Activated CD8-positive, alpha-beta T cell treated with anti-CD3 and anti-CD28 coated beads for 36 hours (primary cell): ENCODE measurements at regions not wholly inside any gene's neighbourhood (a gene's known extent, or its start where the extent isn't known, plus 50 kb on each side); places are given as distances from the start of the nearest gene placed in this dataset.

ENCODE experiments used
- ATAC-seq: fragments of 200-7000 bp; cut with Tn5 transposase; one replicate; pipeline ENCODE4 v1.10.0; 2021; ENCODE audit warnings: mild to moderate bottlenecking, moderate library complexity
- CTCF ChIA-PET: fragments of 350-600 bp; sonication (Branson Sonifier 250); formaldehyde crosslinking; loops from one replicate; lab custom pipeline; 2021; ENCODE audit warnings: antibody characterized with exemption; lab: Charles Lee
- POLR2A ChIA-PET: fragments of 350-600 bp; sonication (Branson Sonifier 250); formaldehyde crosslinking; loops from one replicate; lab custom pipeline; 2021; ENCODE audit warnings: antibody characterized with exemption; lab: Charles Lee
- DNase-seq: peaks from one replicate; pipeline ENCODE4 v3.0.0-alpha.2; 2020
- H3K27ac Mint-ChIP-seq: one replicate; pipeline ENCODE4 v1.8.0; 2021; ENCODE audit warnings: mild to moderate bottlenecking, mixed read lengths
- H3K27me3 Mint-ChIP-seq: one replicate; pipeline ENCODE4 v1.8.0; 2021; ENCODE audit warnings: mixed read lengths
- H3K36me3 Mint-ChIP-seq: one replicate; pipeline ENCODE4 v1.8.0; 2021; ENCODE audit warnings: low read depth, mixed read lengths
- H3K4me1 Mint-ChIP-seq: one replicate; pipeline ENCODE4 v1.8.0; 2021; ENCODE audit warnings: low read depth, mixed read lengths
- H3K4me3 Mint-ChIP-seq: one replicate; pipeline ENCODE4 v1.8.0; 2021; ENCODE audit warnings: mild to moderate bottlenecking, moderate library complexity, mixed read lengths
- H3K9me3 Mint-ChIP-seq: one replicate; pipeline ENCODE4 v1.8.0; 2021; ENCODE audit warnings: mixed read lengths
- CTCF ChIP-seq: fragments of 200-600 bp; IDR thresholded peaks from one replicate; pipeline ENCODE4 v1.8.0; 2022; ENCODE audit warnings: antibody characterized with exemption, mild to moderate bottlenecking
- intact Hi-C: fragments of 100-400 bp; cut with micrococcal nuclease; formaldehyde crosslinking; loops from one replicate; pipeline ENCODE4 v1.10.0; 2022

DNA sequence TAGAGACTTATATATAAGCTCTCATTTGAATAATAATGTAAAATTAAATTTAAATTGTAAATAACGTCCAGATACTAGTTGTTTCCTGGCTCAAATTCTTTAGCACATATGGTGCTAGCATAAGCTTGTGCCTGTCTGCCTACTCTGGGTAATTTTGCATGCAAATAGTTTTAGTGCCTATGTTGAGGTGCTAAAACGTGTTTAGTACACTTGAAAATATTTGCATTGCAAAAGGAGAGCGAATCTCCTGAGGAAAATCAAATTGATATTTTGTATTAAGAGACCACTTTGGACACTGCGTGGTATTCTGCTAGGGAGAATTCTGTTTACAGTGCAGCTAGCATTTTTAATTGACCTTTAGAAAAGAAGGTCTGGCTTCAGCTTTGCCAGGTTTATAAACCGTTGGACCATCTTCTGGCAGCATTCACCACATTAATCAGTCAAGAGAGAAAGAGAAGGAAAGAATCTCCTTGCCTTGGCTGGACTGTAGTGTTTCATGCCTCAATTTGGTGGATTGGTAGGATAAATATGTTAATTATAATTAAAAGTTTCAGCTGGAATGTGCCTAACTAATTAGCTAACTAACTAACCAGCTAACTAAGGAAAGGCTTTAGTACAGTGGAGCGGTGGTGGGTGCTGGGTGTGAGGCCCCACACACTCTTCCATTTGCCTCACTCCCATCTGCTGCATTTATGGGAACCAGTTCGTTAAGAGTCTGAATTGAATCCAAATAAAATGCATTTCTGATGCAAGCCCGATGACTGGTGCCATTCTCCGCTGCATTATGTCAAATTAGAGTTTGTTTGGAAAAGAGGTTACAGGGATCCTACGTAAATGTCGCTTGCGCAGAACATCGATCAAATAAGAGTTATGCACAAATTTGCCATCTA is 150.1 kb upstream of the MPDZ start:
- no peak for DNase-seq
- Mint-ChIP-seq H3K4me3 (no peak overlapping the region), H3K27ac (no peak overlapping the region), H3K9me3 (no peaks in the 10 kb centered on the region), H3K4me1 (no peaks in the 10 kb centered on the region), H3K27me3 (no peaks in the 10 kb centered on the region), H3K36me3 (no peaks in the 10 kb centered on the region)
- ATAC-seq = no peak
- CTCF ChIA-PET = interaction anchor here (2.7 kb wide), 1 partner anchor 924 kb away, joined by 27 read pairs; no protein-coding TSS in a partner anchor
- intact Hi-C loops = loop anchor here (5.0 to 10.0 kb wide), 2 partner anchors 923 to 995 kb away; no protein-coding TSS in a partner anchor
- TF ChIP-seq CTCF = no peak
- POLR2A ChIA-PET = no interaction called here

DNA sequence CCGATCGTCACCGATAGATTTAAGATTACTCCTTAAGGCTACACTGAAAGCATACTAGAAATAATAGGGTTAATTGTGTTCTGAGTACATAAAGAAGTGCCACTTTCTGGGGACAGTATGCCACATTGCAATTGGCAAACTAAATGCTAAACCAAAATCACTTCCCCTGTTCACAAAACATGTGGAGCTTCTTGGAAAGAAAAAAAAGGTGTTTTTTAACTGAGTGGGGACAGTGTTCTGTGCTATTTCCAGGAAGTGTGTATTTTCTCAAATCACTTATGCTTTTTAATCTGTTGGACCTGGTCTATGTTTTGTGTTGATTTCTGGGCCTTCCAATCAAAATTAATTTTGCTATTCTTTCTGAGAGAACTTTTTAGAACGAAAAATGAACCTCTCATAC is 149.3 kb upstream of the MPDZ start:
- ATAC-seq (no peak), DNase-seq (no peak)
- Mint-ChIP-seq H3K4me3 (no peak overlapping the region), H3K27me3 (no peaks in the 10 kb centered on the region), H3K27ac (no peak overlapping the region), H3K4me1 (no peaks in the 10 kb centered on the region), H3K9me3 (no peaks in the 10 kb centered on the region), H3K36me3 (no peaks in the 10 kb centered on the region)
- CTCF ChIA-PET = interaction anchor here (0.9 to 2.7 kb wide), 4 partner anchors 17 to 1340 kb away, joined by 4 to 27 read pairs (median 4); no protein-coding TSS in a partner anchor
- POLR2A ChIA-PET = no interaction called here
- TF ChIP-seq CTCF = no peak
- intact Hi-C loops = loop anchor here (10.0 kb wide), 1 partner anchor 996 kb away; no protein-coding TSS in a partner anchor

DNA sequence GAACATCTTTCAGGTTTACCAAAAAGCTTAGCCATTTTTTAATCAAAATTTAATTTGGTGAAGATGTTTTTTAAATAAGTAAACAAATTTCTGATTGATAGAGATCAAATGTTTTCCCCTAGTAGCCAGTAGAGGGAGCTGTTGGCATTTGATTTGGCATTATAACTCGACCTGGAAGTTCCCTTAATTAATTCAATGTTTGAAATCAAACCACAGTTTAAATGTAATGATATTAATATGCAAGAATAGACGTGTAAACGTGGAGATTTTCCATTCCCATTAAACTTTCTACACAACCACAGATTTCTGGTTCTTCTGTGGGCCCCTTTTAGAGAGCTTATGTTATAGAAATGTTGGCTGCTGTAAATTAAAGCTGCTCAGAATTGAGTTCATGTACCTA is 148.1 kb upstream of the MPDZ start:
- peak; percentile 72 for TF ChIP-seq CTCF
- DNase-seq (no peak), ATAC-seq (no peak)
- ChIA-PET CTCF (interaction anchor here (0.6 to 2.7 kb wide), 14 partner anchors 9 to 1341 kb away, joined by 3 to 27 read pairs (median 4); no protein-coding TSS in a partner anchor), POLR2A (no interaction called here)
- intact Hi-C loops = loop anchor here (10.0 kb wide), 1 partner anchor 997 kb away; no protein-coding TSS in a partner anchor
- Mint-ChIP-seq H3K27me3 (no peaks in the 10 kb centered on the region), H3K4me3 (no peak overlapping the region), H3K9me3 (no peaks in the 10 kb centered on the region), H3K36me3 (no peaks in the 10 kb centered on the region), H3K27ac (no peak overlapping the region), H3K4me1 (no peaks in the 10 kb centered on the region)

GRCh38 chr9:13426606-13427005 is 147.1 kb upstream of the MPDZ start:
- no peak overlapping the region for H3K27ac Mint-ChIP-seq
- no peaks in the 10 kb centered on the region for H3K4me1 Mint-ChIP-seq
- no peak for ATAC-seq
- no peak for TF ChIP-seq CTCF
- no peaks in the 10 kb centered on the region for H3K36me3 Mint-ChIP-seq
- DNase-seq = no peak
- CTCF ChIA-PET = interaction anchor here (1.4 to 2.7 kb wide), 6 partner anchors 11 to 927 kb away, joined by 3 to 27 read pairs (median 6); no protein-coding TSS in a partner anchor
- POLR2A ChIA-PET = no interaction called here
- H3K27me3 Mint-ChIP-seq = no peaks in the 10 kb centered on the region
- no peak overlapping the region for H3K4me3 Mint-ChIP-seq
- H3K9me3 Mint-ChIP-seq = no peaks in the 10 kb centered on the region
- intact Hi-C loops = loop anchor here (10.0 kb wide), 1 partner anchor 998 kb away; no protein-coding TSS in a partner anchor

GRCh38 chr9:13424872-13425271 is 145.4 kb upstream of the MPDZ start:
- Mint-ChIP-seq H3K4me3 (no peak overlapping the region), H3K27ac (no peak overlapping the region), H3K27me3 (no peaks in the 10 kb centered on the region), H3K9me3 (no peaks in the 10 kb centered on the region), H3K4me1 (no peaks in the 10 kb centered on the region), H3K36me3 (no peaks in the 10 kb centered on the region)
- TF ChIP-seq CTCF = no peak
- CTCF ChIA-PET = no interaction called here
- DNase-seq (no peak), ATAC-seq (no peak)
- intact Hi-C loops = loop anchor here (10.0 kb wide), 1 partner anchor 1000 kb away; no protein-coding TSS in a partner anchor
- POLR2A ChIA-PET = no interaction called here
